ENCODE measurements at regions not wholly inside any gene's neighbourhood (a gene's known extent, or its start where the extent isn't known, plus 50 kb on each side); places are given as distances from the start of the nearest gene placed in this dataset.

GRCh38 chr6:14339711-14340584, 222.4 kb downstream of the CD83 start:
- H3K27me3 ChIP-seq (ENCODE audit: control insufficient read depth, insufficient read depth, low read length) = no peaks in the 10 kb centered on the region
- H3K4me3 ChIP-seq (ENCODE audit: low read depth, low read length) = no peak overlapping the region
- no peaks in the 10 kb centered on the region for H3K36me3 ChIP-seq (ENCODE audit: control insufficient read depth, insufficient read depth, low read length)
- TF ChIP-seq CTCF (IDR thresholded peaks at IDR 0.05; ENCODE audit: insufficient read depth, low read length, poor library complexity, severe bottlenecking) = no peak
- DNase-seq (ENCODE audit: low read depth) = no peak

GRCh38 chr6:14344486-14344885, 226.9 kb downstream of the CD83 start:
- DNase-seq (ENCODE audit: low read depth) = no peak
- no peak for TF ChIP-seq CTCF (IDR thresholded peaks at IDR 0.05; ENCODE audit: insufficient read depth, low read length, poor library complexity, severe bottlenecking)
- no peaks in the 10 kb centered on the region for H3K27me3 ChIP-seq (ENCODE audit: control insufficient read depth, insufficient read depth, low read length)
- no peak overlapping the region for H3K4me3 ChIP-seq (ENCODE audit: low read depth, low read length)
- H3K36me3 ChIP-seq (ENCODE audit: control insufficient read depth, insufficient read depth, low read length) = no peaks in the 10 kb centered on the region

GRCh38 chr6:14348389-14348788, 230.8 kb downstream of the CD83 start:
- DNase-seq (ENCODE audit: low read depth) = no peak
- no peaks in the 10 kb centered on the region for H3K36me3 ChIP-seq (ENCODE audit: control insufficient read depth, insufficient read depth, low read length)
- no peak overlapping the region for H3K4me3 ChIP-seq (ENCODE audit: low read depth, low read length)
- no peaks in the 10 kb centered on the region for H3K27me3 ChIP-seq (ENCODE audit: control insufficient read depth, insufficient read depth, low read length)
- no peak for TF ChIP-seq CTCF (IDR thresholded peaks at IDR 0.05; ENCODE audit: insufficient read depth, low read length, poor library complexity, severe bottlenecking)

GRCh38 chr6:14349507-14349906, 231.9 kb downstream of the CD83 start:
- no peaks in the 10 kb centered on the region for H3K27me3 ChIP-seq (ENCODE audit: control insufficient read depth, insufficient read depth, low read length)
- H3K4me3 ChIP-seq (ENCODE audit: low read depth, low read length) = no peak overlapping the region
- H3K36me3 ChIP-seq (ENCODE audit: control insufficient read depth, insufficient read depth, low read length) = no peaks in the 10 kb centered on the region
- DNase-seq (ENCODE audit: low read depth) = no peak
- TF ChIP-seq CTCF (IDR thresholded peaks at IDR 0.05; ENCODE audit: insufficient read depth, low read length, poor library complexity, severe bottlenecking) = no peak

- Histone ChIP-seq H3K4me3 (ENCODE audit: low read depth, low read length) (no peak overlapping the region), H3K27me3 (ENCODE audit: control insufficient read depth, insufficient read depth, low read length) (no peaks in the 10 kb centered on the region), H3K36me3 (ENCODE audit: control insufficient read depth, insufficient read depth, low read length) (no peaks in the 10 kb centered on the region)
- DNase-seq (ENCODE audit: low read depth) = no peak
- TF ChIP-seq CTCF (IDR thresholded peaks at IDR 0.05; ENCODE audit: insufficient read depth, low read length, poor library complexity, severe bottlenecking) = no peak
Measured at GRCh38 chr6:14350210-14350609, 232.6 kb downstream of the CD83 start.

GRCh38 chr6:14353281-14353680, 235.7 kb downstream of the CD83 start:
- DNase-seq (ENCODE audit: low read depth) = no peak
- Histone ChIP-seq H3K4me3 (ENCODE audit: low read depth, low read length) (no peak overlapping the region), H3K36me3 (ENCODE audit: control insufficient read depth, insufficient read depth, low read length) (no peaks in the 10 kb centered on the region), H3K27me3 (ENCODE audit: control insufficient read depth, insufficient read depth, low read length) (no peaks in the 10 kb centered on the region)
- TF ChIP-seq CTCF (IDR thresholded peaks at IDR 0.05; ENCODE audit: insufficient read depth, low read length, poor library complexity, severe bottlenecking) = no peak
